GM21737 (cell line): ENCODE measurements at regions not wholly inside any gene's neighbourhood (a gene's known extent, or its start where the extent isn't known, plus 50 kb on each side); places are given as distances from the start of the nearest gene placed in this dataset.
A peak's percentile ranks its signal among the peaks of the same experiment; 100 is the strongest.
"Not testable (repeated sequence)": the region's sequence is repeated elsewhere in the genome, so short reads cannot be mapped to it uniquely, and the experiment has no call there.

Experiments
- ATAC-seq: cut with Tn5 transposase; IDR thresholded peaks from one replicate; pipeline ENCODE4 v1.9.1; 2021; ENCODE audit warnings: mild to moderate bottlenecking, moderate library complexity; ENCODE audit not compliant: unreplicated experiment

DNA sequence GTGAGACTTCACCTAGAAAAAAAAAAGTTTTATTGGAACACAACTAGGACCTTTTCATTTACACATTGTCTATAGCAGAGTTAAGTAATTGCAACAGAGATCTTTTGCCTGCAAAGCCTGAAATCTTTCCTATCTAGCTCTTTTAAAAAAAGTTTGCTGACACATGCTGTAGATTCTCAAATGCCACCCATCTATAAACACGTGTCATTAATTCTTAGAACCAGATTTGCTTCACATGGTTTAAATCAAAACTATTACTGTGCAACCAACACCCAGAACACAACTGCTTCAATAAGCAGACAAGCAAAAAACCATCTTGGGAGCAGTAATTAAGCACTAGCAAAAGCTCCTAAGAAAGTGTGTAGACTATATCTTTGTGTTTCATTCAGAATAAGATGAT lies 55.0 kb downstream of the OXSM start:
- no peak for ATAC-seq

DNA sequence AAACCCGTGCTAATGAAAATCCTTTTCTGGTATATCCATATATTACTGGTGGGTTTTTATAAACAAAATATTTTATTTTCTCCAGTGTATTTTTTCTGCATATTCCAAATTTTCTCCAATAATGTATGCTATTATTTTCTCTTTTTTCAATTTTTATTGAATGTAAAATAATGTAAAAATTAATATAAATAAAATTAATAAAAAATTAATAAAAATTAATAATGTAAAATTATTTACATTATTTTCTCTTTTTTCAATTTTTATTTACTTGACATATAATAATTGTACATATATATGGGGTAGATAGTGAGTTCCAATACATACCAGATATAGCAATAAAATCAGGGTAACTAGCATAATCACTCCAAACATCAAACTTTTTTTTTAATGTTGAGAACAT lies 56.4 kb downstream of the OXSM start:
- no peak for ATAC-seq

DNA sequence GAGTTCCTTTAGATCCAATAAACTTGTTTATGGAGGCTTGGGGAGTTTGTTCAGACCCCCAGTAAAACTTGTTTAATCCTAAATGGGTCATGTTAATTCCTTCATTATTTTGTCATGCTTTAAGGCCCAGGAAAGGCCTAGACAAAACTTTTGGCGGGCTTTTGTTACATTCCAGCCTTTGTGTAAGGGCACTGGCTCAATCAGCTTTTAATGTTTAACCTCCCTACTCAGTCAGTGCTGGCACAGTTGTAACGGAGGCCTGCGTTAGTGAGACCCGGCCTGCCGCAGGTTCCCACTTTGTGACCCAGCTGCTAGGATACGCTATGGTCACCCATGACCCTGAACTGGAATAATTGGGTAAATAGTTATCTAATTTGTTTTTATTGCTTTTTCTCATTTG lies 59.2 kb downstream of the OXSM start:
- no peak for ATAC-seq

DNA sequence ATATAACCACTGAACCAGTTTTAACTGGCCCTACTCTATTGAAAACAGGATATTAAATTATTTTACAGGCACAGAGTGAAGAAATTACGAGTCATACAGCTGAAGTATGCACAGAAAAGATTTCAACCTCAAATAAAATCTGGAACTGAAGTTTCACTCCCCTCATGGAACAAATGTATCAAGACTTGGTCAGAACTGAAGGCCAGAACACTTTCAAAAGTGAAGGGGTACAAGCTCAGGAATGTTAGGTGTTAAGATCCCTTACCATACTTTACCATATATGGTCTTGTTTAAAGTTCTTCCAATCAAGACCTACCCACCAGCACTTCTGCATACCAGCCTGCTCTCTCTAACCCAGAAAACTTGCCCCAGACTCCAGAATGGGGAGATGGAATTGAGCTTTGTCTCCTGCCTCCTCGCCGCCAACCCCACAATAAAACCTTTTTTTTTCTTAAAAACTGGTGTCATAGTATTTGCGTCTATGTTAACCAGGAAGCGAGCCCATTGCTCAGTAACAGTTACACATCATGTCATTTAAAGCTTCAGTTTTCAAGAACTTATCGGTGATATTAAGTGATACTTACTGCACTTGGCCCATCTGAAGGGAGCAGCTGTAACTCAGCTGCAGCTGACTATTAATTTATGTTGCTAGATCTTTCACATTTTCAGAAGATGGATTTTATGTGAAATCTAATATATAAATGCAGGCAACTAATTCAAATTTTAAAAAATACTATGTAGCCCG lies 59.9 kb downstream of the OXSM start:
- no peak for ATAC-seq

DNA sequence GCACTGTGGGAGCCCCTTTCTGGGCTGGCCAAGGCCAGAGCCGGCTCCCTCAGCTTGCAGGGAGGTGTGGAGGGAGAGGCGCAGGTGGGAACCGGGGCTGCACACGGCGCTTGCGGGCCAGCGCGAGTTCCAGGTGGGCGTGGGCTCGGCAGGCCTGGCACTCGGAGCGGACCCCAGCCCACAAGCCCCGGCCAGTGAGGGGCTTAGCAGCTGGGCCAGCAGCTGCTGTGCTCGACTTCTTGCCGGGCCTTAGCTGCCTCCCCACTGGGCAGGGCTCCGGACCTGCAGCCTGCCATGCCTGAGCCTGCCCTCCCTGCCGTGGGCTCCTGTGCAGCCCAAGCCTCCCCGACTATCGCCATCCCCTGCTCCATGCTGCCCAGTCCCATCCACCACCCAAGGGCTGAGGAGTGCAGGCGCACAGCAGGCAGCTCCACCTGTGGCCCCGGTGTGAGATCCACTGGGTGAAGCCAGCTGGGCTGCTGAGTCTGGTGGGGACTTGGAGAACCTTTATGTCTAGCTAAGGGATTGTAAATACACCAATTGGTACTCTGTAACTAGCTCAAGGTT lies 61.9 kb downstream of the OXSM start:
- not testable (repeated sequence) for ATAC-seq

DNA sequence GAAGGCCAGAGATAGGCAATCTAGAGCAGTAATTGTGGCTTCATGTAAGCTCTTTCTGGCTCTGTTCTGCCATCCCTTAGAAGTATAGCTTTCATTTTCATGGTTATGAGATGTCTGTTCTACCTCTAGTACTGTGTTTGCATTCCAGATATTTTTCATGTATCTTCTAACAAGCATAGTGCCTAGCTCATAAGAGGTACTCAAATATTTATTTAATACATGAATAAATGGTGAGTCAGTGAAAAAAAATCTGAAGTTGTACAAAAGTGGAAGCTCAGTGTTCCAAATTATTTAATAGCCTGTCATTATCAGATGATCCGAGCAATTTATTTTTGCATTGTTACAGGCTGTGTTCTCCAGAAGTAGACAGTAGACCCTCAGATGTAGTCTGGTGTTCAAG lies 64.3 kb downstream of the OXSM start:
- ATAC-seq = no peak

DNA sequence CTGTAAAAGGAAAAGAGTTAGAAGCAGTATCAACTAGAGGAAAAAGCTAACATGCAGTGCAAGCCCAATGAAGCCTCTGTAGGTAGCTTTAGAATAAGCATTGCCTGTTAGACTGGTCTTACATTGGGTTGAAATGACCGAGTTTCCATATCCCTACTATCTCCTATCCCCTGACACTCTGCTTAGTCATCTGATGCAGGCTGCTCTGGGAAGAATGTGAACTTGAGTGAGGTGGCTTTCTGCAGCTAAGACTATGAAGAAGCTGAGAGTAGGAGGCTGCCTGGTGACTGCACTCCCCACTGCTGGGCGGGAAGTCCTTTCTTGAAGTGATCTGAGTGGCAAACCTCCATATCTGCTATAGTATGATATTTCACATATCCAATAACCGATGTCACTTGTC lies 64.7 kb downstream of the OXSM start:
- ATAC-seq = no peak

DNA sequence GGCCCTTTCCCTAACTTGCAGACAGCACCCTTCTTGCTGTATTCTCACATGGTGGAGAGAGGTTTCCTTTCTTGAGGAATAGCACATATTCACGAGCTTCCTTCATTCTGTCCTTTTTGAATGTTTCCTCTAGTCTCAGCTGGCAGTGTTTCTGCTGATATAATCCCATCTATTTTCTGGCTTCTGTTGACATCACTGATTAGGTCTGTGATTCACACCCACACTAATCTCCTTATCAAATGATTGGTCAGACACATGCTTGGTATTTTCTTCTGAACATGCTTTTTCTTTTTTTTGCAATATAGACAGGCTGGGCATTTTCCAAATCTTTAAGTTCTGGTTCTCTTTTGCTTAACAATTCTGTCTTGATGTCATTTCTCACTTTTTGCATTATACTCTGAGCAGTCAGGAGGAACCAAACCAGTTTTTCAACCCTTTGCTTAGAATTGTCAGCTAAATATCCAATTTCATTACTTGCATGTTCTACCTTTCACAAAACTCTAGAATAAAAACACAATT lies 65.4 kb downstream of the OXSM start:
- ATAC-seq = no peak

DNA sequence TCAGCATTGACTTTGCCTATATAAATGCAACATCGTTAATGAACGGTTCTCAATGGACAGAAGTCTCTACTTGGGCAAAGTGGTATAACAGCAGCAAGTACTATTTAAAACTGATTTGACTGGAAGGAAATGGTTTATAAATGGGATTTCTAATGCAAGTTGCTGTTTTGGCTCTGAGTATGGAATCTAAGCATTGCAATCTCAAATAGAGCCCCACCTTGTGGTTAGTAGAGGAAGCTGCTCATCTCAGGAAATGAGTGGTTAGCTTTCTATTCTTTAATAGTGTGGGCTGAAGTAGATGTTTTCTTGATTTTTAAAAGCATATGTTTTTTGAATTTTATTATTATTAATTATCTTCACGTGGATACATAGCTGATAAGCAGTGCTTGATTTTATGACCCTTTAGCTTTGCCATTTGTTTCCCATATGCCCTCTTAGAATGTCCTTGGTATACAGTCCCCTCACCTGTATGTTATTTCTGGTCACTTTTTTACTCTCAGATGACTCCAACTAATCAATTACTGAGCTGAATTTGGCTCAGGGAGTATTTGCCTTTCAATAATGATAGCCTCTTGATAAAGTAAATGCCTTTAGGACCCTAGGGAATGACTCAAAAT lies 67.1 kb downstream of the OXSM start:
- peak; percentile 89 for ATAC-seq

DNA sequence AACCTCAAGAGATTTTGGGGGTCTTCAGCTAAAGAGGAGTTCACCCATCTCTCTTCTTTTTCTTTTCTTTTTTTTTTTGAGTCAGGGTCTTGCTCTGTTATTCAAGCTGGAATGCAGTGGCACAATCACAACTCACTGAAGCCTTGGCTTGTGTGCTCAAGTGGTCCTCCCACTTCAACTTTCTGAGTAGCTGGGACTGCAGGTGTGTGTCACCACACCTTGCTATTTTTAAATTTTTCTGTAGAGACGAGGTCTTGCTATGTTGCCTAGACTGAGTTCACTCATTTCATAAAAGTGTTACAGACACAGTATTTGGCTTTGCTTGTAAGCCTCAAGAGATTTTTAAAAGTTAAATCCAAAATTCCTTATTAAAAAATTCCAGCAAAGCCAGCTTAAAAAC lies 71.7 kb downstream of the OXSM start:
- ATAC-seq = no peak

DNA sequence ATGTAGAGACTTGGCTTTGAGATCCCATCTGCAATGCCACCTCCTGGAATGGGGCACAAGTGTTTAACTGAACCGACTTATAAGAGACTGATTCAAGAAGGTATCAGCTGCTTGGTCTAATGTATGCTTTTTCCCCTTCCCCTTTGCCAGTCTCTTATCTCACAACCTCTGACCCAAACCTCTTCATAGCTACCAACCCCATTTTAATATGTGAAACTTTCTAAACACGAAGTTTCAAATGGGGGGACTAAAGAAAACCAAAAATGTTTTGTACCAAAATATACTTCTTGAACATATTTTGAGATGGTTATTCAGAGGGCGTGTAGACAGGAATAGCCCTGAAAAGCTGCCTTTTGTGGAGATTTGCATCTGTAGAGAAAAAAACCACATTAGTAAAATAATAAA lies 73.1 kb downstream of the OXSM start:
- ATAC-seq = no peak

DNA sequence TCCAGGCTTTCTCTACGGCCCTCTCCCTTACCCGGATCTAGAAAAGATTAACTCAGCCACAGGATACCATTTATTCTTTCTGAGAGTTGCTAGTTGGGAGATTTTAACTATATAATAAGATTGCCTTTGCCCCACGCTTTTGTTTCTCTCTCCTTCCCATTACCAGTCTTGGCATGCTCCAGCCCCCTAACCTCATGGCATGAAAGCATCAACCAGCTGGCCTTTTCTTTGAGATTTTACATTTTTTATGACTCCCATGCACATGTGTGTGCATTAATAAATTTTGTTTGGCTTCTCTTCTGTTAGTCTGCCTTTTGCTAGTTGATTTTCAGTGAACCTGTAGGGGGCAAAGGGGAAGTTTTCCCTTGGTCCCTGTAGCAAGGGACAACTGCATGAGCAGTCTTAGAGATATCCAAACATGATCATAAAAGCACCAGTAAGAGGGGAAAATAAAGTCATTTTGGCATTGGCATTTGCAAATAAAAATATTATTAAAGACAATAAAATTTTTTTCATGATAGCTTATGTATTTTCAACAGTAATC lies 73.6 kb downstream of the OXSM start:
- no peak for ATAC-seq

DNA sequence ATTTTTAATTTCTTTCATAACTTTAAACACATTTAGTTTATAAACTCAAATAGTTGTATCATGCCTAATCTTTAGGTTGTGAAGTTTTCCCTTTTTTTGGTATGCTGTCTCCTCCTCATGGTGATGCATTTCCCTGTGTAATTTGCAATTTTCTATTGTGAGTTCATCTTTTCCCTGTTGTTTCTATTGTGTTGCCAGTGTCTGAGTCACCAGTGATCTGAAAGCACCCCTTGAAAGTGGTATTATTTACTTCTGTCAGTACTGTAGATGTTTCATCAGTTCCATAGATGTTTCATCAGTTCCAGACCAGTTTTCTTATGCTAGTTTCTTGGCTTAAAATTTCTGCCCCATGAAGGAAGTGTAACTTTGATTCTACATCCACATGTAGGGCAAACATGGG lies 80.6 kb downstream of the OXSM start:
- no peak for ATAC-seq

DNA sequence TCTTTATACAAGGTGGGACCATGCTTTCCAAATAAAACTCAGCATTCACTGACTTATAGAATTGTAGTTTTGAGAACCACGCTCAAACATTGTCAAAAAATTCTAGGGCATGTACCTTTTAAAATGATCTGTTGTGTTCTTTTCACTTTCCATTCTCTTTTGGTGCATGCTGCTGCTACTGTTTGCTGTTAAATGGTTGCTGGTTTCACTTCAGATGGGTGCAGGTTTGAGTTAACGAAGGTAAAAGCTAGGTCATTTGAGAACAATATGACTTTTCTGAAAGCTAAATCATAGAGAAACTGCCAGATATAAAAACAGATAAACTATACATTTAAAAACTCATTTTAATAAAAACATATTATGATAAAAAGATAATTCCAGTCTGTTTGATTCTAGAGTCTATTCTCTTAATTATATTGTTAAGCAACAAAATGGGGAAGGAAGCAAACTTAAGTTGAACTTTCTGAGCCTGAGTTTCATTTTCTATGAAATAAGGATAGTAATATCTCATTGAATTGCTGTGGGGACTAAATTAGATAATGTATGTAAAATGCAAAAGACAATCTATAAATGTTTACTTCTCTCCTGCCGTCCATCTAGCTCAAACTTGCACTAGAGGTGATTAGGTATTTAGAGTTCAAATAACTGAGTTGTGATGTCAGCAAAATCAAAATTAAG lies 82.4 kb downstream of the OXSM start:
- peak; percentile 88 for ATAC-seq

DNA sequence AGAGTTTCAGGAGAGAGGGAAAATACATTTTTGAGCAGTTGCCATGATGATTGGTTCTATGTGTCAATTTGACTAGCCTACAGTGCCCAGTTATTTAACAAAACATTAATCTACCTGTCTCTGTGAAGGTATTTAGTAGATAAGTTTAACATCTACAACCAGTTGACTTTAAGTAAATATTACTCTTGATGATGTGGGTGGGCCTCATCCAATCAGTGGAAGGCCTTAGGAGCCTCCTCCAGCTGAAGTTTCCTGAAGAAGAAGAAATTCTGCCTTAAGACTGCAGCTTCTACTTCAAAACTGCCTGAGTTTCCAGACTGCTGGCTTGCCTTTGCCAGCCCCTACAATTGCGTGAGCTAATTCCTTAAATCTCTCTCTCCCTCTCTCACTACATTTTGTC lies 93.6 kb downstream of the OXSM start:
- no peak for ATAC-seq

DNA sequence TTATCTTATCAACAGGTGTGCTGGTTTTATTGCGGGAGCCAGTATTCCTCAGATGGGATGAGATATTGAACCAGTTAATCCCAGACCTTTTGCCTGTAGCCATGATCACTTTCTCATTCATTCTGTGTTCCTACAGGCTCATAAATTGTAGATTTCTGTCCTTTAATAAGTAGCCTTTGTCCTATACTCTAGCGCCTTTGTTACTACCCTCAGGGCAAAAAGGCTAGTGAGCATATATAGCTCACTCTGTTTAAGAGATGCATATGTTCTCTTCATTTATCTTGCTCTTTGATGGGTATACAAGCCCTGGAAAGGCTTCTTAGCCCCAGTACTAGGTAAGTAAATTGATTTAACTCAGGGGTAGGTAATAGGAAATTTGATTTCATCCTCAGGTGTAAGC lies 95.1 kb downstream of the OXSM start:
- ATAC-seq = no peak

DNA sequence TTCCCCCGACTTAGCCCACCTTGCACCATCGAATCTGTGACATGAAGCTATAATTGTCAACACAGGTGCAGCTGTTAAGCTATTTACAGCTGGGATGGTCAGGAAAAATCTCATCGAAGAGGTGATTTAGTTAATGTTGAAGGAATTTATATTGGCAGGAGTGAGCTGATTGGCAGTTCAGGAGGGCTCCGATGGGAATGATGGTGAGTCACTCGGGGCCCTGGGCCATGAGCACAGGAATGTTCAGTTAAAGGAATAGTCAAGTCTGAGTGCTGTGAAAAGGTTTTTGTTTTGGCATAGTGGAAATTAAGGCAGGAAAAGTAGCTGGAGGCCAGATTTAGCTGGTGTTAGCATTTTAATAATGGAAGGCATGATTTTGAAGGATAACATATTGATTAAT lies 95.7 kb downstream of the OXSM start:
- no peak for ATAC-seq

DNA sequence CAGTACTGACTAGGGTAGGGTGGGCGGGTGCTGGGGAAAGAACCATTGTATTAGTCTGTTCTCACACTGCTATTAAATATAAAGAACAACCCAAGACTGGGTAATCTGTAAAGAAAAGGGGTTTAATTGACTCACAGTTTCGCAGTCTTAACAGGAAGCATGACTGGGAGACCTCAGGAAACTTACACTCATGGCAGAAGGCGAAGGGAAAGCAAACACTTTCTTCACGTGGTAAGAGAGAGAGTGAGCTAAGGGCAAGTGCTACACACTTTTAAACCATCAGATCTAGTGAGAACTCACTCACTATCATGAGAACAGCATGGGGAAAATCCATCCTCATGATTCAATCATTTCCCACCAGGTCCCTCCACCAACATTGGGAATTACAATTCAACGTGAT lies 98.0 kb downstream of the OXSM start:
- ATAC-seq = no peak

DNA sequence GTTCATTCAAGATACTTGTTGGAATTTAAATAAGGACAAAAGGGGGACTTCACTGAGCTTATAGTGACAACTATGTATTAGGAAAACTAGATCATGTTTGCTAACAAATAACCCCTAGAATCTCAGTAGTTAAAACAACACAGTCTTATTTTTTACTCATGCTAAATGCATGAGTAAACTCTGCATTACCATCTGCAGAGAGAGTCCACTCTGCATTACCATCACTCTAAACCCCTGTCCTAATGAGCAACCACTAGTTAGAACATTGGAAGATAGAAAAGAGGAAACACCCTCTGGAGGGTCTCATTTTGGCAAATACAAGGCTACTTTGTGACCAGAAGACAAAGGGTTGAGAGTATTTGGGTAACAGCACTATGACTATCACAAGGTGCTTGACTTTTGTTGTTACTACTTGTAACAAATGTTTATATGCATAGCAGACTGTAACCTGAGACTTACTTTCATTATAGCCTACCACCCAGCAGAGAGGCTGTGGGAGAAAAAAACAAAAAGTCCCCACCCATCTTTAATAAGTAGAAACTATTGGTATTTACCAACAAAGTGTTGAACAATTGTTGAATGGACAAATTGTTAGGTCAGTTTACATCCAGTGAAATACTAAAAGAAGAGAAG lies 99.1 kb downstream of the OXSM start:
- ATAC-seq = no peak

DNA sequence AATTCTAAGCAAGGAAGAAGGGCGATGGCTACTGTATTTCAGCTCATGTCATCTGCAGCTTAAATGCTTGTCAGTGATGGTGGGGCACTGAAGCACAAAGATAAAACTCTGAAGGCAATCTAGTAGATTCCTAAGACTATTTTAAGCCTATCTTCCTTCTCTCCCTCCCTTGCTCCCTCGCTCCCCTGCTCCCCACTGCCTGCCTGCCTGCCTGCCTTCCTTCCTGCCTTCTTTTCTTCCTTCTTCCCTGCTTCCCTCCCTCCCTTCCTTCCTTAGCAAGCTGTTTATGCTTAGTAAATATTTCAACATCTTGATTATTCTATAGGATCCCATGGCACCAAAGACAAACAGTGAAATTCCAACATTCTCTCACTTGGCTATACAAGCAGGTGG lies 99.6 kb downstream of the OXSM start:
- no peak for ATAC-seq

DNA sequence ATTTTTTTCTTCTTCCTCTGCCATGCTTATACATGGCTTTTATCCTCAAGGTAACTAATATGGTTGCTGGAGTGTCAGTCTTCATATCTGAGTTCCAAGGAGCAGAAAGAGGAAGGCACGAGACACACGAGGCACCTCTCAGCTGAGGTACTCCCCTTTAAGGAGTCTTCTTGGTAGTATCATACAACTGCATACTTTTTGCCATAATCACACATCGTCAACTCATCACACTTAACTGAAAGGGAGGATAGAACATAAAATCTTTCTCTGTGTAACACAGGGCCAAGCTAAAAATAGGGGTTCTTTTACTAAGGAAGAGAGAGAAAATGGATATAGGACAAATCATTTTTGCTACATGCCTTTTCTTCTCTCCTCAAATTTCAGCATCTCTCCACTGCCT lies 104.2 kb downstream of the OXSM start:
- ATAC-seq = no peak
